GM06990 (cell line): ENCODE measurements at regions not wholly inside any gene's neighbourhood (a gene's known extent, or its start where the extent isn't known, plus 50 kb on each side); places are given as distances from the start of the nearest gene placed in this dataset.

Source experiments
- DNase-seq: peaks from one replicate; pipeline ENCODE4 v3.0.0-alpha.2; 2011; ENCODE audit not compliant: insufficient read length; ENCODE audit errors: extremely low read depth
- H3K27me3 ChIP-seq: replicated peaks from 2 replicates; pipeline ENCODE4 v1.6.0; 2011; ENCODE audit warnings: low read length; ENCODE audit not compliant: control insufficient read depth, insufficient read depth
- H3K36me3 ChIP-seq: 2 replicates; pipeline ENCODE4 v1.5.1; 2011; ENCODE audit warnings: low read length; ENCODE audit not compliant: control insufficient read depth, insufficient read depth
- H3K4me3 ChIP-seq: replicated peaks from 2 replicates; pipeline ENCODE4 v1.5.1; 2011; ENCODE audit warnings: low read depth, mild to moderate bottlenecking, control low read depth, low read length
- TF ChIP-seq, protein P1 (sequence below): IDR thresholded peaks from 2 replicates; pipeline ENCODE4 v1.5.1; 2011; ENCODE audit warnings: low read length, control low read depth, mild to moderate bottlenecking, inconsistent platforms; ENCODE audit not compliant: insufficient read depth, poor library complexity, severe bottlenecking

DNA sequence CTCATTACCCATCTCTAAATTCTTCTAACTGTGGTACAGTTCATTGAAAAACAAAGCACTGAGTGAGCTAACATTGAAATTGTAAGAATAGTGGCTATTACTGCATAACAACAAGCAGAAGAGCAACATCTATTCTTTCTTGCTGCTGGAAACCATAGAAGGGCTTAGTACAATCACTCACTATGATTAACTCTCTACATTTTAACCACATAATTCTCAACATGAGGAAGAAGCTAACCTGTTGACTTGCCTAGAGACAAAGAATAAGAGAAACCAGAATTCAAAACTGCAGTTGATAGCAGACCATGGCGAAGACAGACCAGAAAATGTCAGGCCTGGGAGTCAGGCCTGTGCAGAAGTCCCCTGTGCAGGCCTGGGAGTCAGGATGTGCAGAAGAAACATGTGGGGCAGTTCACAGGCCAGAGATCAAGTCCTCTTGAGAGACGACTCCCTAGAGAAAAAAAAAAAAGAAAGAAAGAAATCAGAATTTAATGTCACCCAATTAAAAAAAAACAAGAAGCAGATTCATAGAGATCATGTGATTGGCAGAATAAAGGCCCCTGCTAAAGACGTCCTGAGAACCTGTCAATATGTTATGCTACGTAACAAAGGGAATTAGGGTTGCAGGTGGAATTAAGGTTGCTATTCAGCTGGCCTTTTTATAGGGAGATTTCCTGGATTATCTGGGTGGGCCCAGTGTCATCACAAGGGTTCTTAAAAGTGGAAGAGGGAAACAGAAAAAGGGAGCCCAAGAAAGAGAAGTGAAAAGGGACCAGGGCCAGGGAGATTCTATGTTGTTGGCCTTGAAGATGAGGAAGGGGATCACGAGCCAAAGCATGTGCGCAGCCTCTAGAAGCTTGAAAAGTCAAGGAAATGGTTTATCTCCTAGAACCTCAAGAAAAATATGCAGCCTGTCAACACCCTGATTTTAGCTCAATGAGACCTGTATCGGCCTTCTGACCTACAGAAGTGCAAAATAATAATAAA, 94.9 kb downstream of the MRPL39 start:
- H3K4me3 ChIP-seq: no peak overlapping the region
- no peaks in the 10 kb centered on the region for H3K27me3 ChIP-seq
- no peak for DNase-seq
- TF ChIP-seq, protein P1, sequence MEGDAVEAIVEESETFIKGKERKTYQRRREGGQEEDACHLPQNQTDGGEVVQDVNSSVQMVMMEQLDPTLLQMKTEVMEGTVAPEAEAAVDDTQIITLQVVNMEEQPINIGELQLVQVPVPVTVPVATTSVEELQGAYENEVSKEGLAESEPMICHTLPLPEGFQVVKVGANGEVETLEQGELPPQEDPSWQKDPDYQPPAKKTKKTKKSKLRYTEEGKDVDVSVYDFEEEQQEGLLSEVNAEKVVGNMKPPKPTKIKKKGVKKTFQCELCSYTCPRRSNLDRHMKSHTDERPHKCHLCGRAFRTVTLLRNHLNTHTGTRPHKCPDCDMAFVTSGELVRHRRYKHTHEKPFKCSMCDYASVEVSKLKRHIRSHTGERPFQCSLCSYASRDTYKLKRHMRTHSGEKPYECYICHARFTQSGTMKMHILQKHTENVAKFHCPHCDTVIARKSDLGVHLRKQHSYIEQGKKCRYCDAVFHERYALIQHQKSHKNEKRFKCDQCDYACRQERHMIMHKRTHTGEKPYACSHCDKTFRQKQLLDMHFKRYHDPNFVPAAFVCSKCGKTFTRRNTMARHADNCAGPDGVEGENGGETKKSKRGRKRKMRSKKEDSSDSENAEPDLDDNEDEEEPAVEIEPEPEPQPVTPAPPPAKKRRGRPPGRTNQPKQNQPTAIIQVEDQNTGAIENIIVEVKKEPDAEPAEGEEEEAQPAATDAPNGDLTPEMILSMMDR: no peak
- H3K36me3 ChIP-seq: no peaks in the 10 kb centered on the region

DNA sequence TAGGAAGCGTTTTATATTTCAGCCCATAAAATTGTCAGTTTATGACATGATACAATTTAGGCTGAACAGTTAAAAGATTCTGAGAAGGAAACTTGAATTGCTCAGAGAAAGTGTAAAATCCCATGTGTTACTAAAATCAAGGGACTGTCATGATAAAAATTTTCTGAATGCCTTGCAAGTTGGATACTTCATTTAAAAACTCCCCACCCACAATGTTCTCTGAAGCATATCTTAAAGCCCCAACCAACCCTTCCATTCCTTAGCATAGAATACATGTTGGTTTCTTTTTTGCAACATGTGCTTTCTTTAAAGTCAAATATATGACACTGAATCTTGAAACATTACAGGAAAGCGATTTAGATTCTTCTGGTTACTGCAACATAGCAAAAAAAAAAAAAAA, 97.4 kb downstream of the MRPL39 start:
- Histone ChIP-seq H3K27me3 (no peaks in the 10 kb centered on the region), H3K4me3 (peak overlapping the region; percentile 34), H3K36me3 (no peaks in the 10 kb centered on the region)
- peak; percentile 73 for DNase-seq
- TF ChIP-seq, protein P1: no peak

DNA sequence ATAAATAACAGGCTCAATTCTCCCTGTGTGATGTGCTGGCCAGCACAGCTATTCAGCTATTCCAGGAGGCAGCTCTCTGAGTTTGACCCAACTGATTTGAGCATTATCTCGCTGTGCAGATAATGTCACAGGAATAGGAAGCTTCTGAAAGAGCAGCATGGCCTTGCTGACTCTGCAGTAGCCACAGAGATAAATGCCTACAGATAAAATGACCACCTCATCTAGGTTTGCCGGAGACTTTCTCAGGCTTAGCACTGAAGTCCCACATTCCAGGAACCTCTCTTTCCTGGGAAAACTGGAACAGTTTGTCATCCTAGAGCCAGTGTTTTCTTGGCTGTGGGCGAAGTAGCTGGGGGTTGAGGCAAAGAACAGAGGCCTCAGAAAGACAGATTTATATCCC, 98.9 kb downstream of the MRPL39 start:
- Histone ChIP-seq H3K36me3 (no peaks in the 10 kb centered on the region), H3K27me3 (no peaks in the 10 kb centered on the region), H3K4me3 (peak overlapping the region; percentile 28; the same call in 1 of the 2 replicates)
- DNase-seq: no peak
- TF ChIP-seq, protein P1: no peak

DNA sequence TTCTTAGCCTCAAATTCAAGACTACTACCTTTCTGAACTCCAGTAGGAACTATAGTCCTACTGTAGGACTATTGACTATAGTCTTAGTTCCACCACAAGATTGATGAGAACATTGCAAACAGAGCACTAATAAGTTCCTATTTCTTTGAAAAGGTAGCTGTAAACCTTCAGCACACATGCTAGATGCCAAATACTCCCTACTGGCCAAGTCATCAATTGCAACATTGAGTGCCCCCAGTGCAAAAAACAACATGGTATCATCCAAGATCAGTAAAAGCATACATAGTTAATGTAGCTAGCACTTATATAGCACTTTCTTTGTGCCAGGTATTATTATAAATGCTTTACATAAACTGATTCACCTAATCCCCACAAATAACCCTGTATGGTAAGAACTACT, 99.8 kb downstream of the MRPL39 start:
- Histone ChIP-seq H3K36me3 (no peaks in the 10 kb centered on the region), H3K4me3 (no peak overlapping the region), H3K27me3 (no peaks in the 10 kb centered on the region)
- TF ChIP-seq, protein P1: peak; percentile 40
- DNase-seq: no peak

DNA sequence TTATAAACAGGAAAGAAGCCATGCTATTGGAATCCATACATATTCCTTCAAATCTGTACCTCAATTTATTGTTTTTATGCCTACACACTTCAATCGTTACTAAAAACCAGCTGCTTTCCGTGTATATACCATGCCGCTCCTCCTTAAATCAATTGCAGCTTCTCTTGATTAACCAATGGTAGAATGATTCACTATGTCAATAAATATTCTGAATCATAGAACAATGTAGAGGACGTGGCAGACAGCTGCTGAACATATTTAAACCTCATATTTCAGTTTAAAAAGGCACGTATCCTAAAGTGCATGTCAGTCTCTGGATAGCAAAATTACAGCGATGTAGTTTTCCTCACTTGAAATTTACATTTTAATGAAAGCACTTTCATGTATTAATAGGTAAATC, 100.4 kb downstream of the MRPL39 start:
- TF ChIP-seq, protein P1: no peak
- Histone ChIP-seq H3K27me3 (no peaks in the 10 kb centered on the region), H3K4me3 (no peak overlapping the region; the same call in 1 of the 2 replicates), H3K36me3 (no peaks in the 10 kb centered on the region)
- no peak for DNase-seq

DNA sequence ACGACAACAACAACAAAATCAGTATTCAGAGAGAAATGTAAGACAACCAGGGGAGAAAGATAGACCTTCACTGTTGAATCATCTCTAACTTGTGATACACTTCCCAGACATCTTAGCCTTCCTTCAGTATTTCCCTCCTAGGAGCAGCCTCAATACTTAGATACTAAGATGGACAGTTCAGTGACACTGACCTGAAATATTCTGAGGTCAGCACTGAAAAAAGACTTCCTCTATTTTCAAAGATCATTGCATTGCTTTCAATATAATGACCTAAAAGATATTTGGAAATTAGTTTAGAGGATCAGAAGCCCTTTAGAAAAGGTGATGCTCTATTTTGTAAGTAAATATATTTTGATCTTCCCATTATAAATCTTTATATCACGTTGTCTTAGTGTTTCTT, 101.0 kb downstream of the MRPL39 start:
- H3K27me3 ChIP-seq: no peaks in the 10 kb centered on the region
- H3K36me3 ChIP-seq: no peaks in the 10 kb centered on the region
- TF ChIP-seq, protein P1: no peak
- H3K4me3 ChIP-seq: no peak overlapping the region; the same call in 1 of the 2 replicates
- no peak for DNase-seq
